HL-60 (cell line): ENCODE measurements at regions not wholly inside any gene's neighbourhood (a gene's known extent, or its start where the extent isn't known, plus 50 kb on each side); places are given as distances from the start of the nearest gene placed in this dataset.

ENCODE experiments used
- DNase-seq, 2 experiments: peaks; one replicate each; pipeline ENCODE4 v3.0.0-alpha.2; 2010 to 2020; ENCODE audit warnings: low read depth in 1 of 2, low spot score in 1 of 2
- H3K27ac ChIP-seq: fragments of 250-450 bp; sonication (Bioruptor Pico); replicated peaks from 2 replicates; pipeline ENCODE4 v1.5.1; 2020; ENCODE audit warnings: mild to moderate bottlenecking, moderate library complexity
- H3K27me3 ChIP-seq: fragments of 250-450 bp; sonication (Bioruptor Pico); 2 replicates; pipeline ENCODE4 v1.5.1; 2021; ENCODE audit warnings: mild to moderate bottlenecking, moderate library complexity; ENCODE audit not compliant: insufficient read depth, poor library complexity, severe bottlenecking
- H3K4me3 ChIP-seq: replicated peaks from 2 replicates; pipeline ENCODE4 v1.5.1; 2011; ENCODE audit warnings: mild to moderate bottlenecking, control low read depth, low read length; ENCODE audit not compliant: insufficient read depth
- GABPA ChIP-seq: IDR thresholded peaks from 2 replicates; pipeline ENCODE4 v1.6.1; 2012; ENCODE audit warnings: low read depth
- POLR2AphosphoS5 ChIP-seq: IDR thresholded peaks from 2 replicates; pipeline ENCODE4 v1.6.1; 2012; ENCODE audit warnings: low read depth
- SPI1 ChIP-seq: IDR thresholded peaks from 2 replicates; pipeline ENCODE4 v1.6.1; 2012; ENCODE audit warnings: low read depth, mild to moderate bottlenecking, borderline replicate concordance
- TF ChIP-seq, protein P1 (sequence below): IDR thresholded peaks from 2 replicates; pipeline ENCODE4 v1.6.1; 2012; ENCODE audit warnings: low read depth; ENCODE audit not compliant: insufficient replicate concordance
- TF ChIP-seq, protein P2 (sequence below): IDR thresholded peaks from one replicate; pipeline ENCODE4 v1.5.1; 2011; ENCODE audit warnings: low read length, control low read depth, inconsistent platforms; ENCODE audit not compliant: insufficient read depth

DNA sequence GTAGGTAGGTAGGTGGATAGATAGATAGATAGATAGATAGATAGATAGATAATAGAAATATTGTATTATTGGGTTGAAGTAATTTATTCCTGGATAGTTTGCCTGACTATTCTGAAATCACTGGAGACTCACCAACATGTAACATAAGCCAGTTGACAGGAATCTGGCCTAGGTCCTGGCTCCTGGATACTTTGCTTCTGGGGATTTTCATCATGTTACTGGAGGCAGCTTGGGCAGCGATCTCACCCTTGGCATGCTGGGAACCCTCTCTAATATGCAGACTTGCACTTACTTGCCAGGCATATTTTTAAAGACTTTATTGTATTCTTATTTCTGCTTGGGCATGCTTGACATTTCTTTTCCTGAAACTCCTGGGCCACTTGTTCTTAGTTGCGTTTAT, 709.1 kb upstream of the FZD8 start:
- Histone ChIP-seq H3K27me3 (no peaks in the 10 kb centered on the region), H3K4me3 (no peak overlapping the region), H3K27ac (no peak overlapping the region)
- TF ChIP-seq SPI1 (no peak), POLR2AphosphoS5 (no peak), GABPA (no peak)
- TF ChIP-seq, protein P1, sequence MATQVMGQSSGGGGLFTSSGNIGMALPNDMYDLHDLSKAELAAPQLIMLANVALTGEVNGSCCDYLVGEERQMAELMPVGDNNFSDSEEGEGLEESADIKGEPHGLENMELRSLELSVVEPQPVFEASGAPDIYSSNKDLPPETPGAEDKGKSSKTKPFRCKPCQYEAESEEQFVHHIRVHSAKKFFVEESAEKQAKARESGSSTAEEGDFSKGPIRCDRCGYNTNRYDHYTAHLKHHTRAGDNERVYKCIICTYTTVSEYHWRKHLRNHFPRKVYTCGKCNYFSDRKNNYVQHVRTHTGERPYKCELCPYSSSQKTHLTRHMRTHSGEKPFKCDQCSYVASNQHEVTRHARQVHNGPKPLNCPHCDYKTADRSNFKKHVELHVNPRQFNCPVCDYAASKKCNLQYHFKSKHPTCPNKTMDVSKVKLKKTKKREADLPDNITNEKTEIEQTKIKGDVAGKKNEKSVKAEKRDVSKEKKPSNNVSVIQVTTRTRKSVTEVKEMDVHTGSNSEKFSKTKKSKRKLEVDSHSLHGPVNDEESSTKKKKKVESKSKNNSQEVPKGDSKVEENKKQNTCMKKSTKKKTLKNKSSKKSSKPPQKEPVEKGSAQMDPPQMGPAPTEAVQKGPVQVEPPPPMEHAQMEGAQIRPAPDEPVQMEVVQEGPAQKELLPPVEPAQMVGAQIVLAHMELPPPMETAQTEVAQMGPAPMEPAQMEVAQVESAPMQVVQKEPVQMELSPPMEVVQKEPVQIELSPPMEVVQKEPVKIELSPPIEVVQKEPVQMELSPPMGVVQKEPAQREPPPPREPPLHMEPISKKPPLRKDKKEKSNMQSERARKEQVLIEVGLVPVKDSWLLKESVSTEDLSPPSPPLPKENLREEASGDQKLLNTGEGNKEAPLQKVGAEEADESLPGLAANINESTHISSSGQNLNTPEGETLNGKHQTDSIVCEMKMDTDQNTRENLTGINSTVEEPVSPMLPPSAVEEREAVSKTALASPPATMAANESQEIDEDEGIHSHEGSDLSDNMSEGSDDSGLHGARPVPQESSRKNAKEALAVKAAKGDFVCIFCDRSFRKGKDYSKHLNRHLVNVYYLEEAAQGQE, result no peak
- TF ChIP-seq, protein P2, sequence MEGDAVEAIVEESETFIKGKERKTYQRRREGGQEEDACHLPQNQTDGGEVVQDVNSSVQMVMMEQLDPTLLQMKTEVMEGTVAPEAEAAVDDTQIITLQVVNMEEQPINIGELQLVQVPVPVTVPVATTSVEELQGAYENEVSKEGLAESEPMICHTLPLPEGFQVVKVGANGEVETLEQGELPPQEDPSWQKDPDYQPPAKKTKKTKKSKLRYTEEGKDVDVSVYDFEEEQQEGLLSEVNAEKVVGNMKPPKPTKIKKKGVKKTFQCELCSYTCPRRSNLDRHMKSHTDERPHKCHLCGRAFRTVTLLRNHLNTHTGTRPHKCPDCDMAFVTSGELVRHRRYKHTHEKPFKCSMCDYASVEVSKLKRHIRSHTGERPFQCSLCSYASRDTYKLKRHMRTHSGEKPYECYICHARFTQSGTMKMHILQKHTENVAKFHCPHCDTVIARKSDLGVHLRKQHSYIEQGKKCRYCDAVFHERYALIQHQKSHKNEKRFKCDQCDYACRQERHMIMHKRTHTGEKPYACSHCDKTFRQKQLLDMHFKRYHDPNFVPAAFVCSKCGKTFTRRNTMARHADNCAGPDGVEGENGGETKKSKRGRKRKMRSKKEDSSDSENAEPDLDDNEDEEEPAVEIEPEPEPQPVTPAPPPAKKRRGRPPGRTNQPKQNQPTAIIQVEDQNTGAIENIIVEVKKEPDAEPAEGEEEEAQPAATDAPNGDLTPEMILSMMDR, result no peak
- DNase-seq, result no peak

DNA sequence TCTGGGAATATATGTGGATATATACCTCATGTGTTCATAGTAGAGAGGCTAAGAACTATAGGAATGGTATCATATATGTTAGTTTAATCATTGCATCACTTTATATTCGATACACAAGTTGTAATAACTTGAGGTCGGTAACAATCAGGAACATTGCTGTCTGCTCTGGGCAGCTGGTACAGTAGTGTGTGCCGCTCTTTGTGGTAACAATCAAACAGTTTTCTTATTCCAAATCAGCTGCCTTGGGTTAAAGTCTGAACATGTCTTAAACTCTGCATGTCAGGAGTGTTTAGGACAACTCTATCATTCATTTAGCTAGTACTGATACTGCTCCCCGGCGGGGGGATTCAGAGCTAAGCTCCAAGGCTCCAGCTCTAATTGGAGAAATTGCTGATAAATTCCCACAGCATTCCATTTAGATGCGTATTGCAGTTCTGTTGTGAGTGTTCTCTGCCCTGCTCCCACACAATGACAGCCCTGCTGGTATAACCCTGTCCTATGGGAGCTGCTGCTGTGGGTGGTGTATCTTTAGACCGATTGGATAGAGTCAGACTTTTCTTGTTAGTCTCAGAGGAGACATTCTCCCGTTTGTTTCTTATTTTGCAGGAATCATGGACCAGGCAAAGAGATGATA, 707.5 kb upstream of the FZD8 start:
- no peak for DNase-seq
- H3K27ac ChIP-seq, result no peak overlapping the region
- H3K4me3 ChIP-seq, result no peak overlapping the region
- TF ChIP-seq POLR2AphosphoS5 (no peak), GABPA (no peak), SPI1 (no peak)
- TF ChIP-seq, protein P1, result no peak
- TF ChIP-seq, protein P2, result no peak
- H3K27me3 ChIP-seq, result no peaks in the 10 kb centered on the region

DNA sequence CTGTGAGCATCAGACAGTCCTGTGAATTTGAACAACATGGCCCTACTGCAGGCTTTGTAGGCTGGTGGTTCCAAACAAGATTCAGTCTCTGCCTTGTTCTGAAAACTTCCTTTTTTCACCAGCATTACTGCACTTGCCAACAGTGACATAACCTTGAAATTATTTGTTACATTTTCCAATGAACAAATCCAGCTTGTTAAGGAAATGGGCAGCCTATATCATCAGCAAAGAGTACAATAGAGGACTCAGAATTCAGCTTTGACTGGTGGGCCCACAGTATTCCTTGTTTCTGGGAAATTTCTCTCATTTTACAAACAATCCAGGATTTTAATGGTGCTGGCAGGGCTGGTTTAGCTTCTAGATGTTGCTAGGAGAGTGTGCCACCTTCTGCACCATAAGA, 703.7 kb upstream of the FZD8 start:
- Histone ChIP-seq H3K27me3 (no peaks in the 10 kb centered on the region), H3K27ac (no peak overlapping the region), H3K4me3 (no peak overlapping the region)
- TF ChIP-seq, protein P2, result no peak
- no peak for TF ChIP-seq GABPA
- TF ChIP-seq, protein P1, result no peak
- TF ChIP-seq SPI1, result no peak
- no peak for TF ChIP-seq POLR2AphosphoS5
- no peak for DNase-seq
